GM13977 (cell line): ENCODE measurements at regions not wholly inside any gene's neighbourhood (a gene's known extent, or its start where the extent isn't known, plus 50 kb on each side); places are given as distances from the start of the nearest gene placed in this dataset.

Source experiments
- DNase-seq: peaks from one replicate; pipeline ENCODE4 v3.0.0; 2012; ENCODE audit warnings: low spot score
- CTCF ChIP-seq: IDR thresholded peaks from 2 replicates; pipeline ENCODE4 v1.5.1; 2012; ENCODE audit warnings: mild to moderate bottlenecking, control low read depth; ENCODE audit not compliant: insufficient read depth; ENCODE audit errors: extremely low read depth, missing control alignments
- in situ Hi-C: fragments of 300-500 bp; cut with MboI; formaldehyde crosslinking; loops from one replicate; pipeline ENCODE4 v1.12.0; 2022; ENCODE audit warnings: low sequenced_read_pairs, low pct_unique_long_range_greater_than_20kb, mixed read lengths, inconsistent platforms; ENCODE audit not compliant: unreplicated experiment

- no peak for TF ChIP-seq CTCF
Observed at GRCh38 chr5:91277093-91277626, 106.0 kb downstream of the ARRDC3 start.

GRCh38 chr5:91272858-91273257 is 110.3 kb downstream of the ARRDC3 start:
- in situ Hi-C loops, result no loop called here
- DNase-seq, result peak; percentile 72

More at GRCh38 chr5:91277093-91277626, 106.0 kb downstream of the ARRDC3 start:
- in situ Hi-C loops, result no loop called here
- DNase-seq, result no peak

GRCh38 chr5:91271999-91272398 is 111.1 kb downstream of the ARRDC3 start:
- DNase-seq, result no peak
- TF ChIP-seq CTCF, result no peak
- in situ Hi-C loops, result no loop called here

More at GRCh38 chr5:91272858-91273257, 110.3 kb downstream of the ARRDC3 start:
- no peak for TF ChIP-seq CTCF

GRCh38 chr5:91269198-91269597 is 113.9 kb downstream of the ARRDC3 start:
- no peak for DNase-seq
- in situ Hi-C loops, result no loop called here
- TF ChIP-seq CTCF, result no peak

- no peak for TF ChIP-seq CTCF
- peak; percentile 40 for DNase-seq
- in situ Hi-C loops, result no loop called here
Observed at GRCh38 chr5:91266184-91266705, 116.9 kb downstream of the ARRDC3 start.

GRCh38 chr5:91264311-91265051 is 118.6 kb downstream of the ARRDC3 start:
- DNase-seq, result no peak
- no peak for TF ChIP-seq CTCF
- in situ Hi-C loops, result no loop called here
